ENCODE measurements at regions not wholly inside any gene's neighbourhood (a gene's known extent, or its start where the extent isn't known, plus 50 kb on each side); places are given as distances from the start of the nearest gene placed in this dataset.
"Not testable (repeated sequence)": the region's sequence is repeated elsewhere in the genome, so short reads cannot be mapped to it uniquely, and the experiment has no call there.

DNA sequence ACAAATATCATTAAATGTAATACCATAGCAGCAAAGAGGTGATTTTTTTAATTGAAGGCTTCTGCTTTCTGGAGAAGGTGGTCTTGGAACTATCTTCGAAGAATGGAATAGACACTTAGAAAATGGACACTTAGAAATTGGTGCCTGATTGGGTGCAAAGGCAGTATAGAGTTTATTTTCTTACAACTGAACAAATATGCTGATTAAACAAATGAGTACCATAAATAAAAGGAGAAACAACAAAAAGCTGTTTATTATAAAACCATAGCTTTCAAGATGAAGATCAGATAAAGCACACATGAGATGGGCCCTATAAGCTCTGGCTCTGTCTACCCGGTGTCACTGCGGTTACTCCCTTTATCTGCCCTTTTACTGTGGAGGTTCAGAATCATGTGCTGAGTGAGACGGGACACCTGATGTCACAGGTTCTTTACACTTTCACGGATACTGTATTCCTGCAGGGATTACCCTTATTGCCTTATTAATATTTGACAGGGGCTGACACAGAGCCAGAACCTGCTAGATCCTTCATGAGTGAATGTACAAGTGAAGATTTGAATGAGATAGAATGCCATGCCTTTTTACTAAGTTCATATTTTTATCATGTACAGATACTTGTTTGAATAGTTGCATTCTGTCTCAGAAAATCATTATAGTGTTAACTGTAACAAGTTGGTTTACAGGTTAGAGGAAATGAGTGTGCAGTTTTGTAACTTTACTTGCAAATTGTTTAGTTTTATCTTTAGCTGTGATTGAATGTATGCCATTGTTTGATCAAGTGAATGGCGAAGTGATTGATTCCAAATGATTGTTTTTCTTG is 477.5 kb upstream of the RGS6 start:
- no peak for DNase-seq (ENCODE audit: low read depth)
- H3K4me3 ChIP-seq (ENCODE audit: low read depth, low read length), result no peak overlapping the region
- TF ChIP-seq POLR2A (IDR thresholded peaks at IDR 0.05; ENCODE audit: extremely low read depth, insufficient read length) (no peak), CTCF (IDR thresholded peaks at IDR 0.05; ENCODE audit: low read depth, low read length) (no peak), MYC (IDR thresholded peaks at IDR 0.05; ENCODE audit: low read depth, low read length) (no peak)
- TF ChIP-seq, protein P1, sequence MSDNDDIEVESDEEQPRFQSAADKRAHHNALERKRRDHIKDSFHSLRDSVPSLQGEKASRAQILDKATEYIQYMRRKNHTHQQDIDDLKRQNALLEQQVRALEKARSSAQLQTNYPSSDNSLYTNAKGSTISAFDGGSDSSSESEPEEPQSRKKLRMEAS (IDR thresholded peaks at IDR 0.05; ENCODE audit: low read depth, low read length), result no peak

- no peak for DNase-seq (ENCODE audit: low read depth)
- H3K4me3 ChIP-seq (ENCODE audit: low read depth, low read length), result no peak overlapping the region
- TF ChIP-seq MYC (IDR thresholded peaks at IDR 0.05; ENCODE audit: low read depth, low read length) (no peak), CTCF (IDR thresholded peaks at IDR 0.05; ENCODE audit: low read depth, low read length) (no peak), POLR2A (IDR thresholded peaks at IDR 0.05; ENCODE audit: extremely low read depth, insufficient read length) (no peak)
- TF ChIP-seq, protein P1 (IDR thresholded peaks at IDR 0.05; ENCODE audit: low read depth, low read length), result no peak
Measured at GRCh38 chr14:71460091-71460490, 472.1 kb upstream of the RGS6 start.

DNA sequence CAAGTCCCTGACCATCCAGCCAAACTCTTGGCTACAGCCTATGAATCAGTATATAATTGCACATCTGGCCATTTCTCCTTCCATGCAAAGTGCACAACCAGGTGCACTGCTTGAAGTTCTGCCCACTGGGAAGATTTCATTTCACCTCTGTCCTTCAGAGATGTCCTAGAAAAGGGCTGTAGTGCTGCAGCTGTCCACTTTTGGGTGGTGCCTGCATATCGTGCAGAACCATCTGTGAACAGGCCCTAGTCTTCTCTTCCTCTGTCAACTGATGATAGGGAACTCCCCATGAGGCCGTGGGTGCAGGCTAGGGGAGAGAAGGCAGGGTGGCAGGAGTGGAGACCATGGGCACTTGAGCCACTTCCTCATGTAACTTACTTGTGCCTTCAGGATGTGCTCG is 470.6 kb upstream of the RGS6 start:
- DNase-seq (ENCODE audit: low read depth); H3K4me3 ChIP-seq (ENCODE audit: low read depth, low read length): not testable (repeated sequence)

DNA sequence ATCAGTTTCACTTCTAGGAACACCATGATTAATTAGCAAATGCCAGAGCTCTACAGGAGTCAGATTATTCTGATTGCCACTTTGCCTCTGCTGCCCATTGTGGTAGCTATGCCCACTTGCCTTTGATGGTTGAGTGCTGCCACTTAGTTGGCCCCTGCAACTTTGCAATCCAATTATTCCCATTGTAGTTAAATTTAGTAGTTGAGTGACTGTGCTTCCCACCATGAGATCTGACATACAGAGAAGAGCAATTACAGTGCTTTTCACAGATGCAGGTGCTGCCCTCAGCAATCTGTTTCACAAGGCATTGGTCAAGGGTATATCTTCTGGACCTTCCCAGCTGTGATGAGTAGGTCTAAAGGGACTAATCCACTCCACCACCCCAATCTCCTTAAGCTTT is 468.4 kb upstream of the RGS6 start:
- TF ChIP-seq MYC (IDR thresholded peaks at IDR 0.05; ENCODE audit: low read depth, low read length), result no peak
- TF ChIP-seq CTCF (IDR thresholded peaks at IDR 0.05; ENCODE audit: low read depth, low read length), result no peak
- TF ChIP-seq, protein P1 (IDR thresholded peaks at IDR 0.05; ENCODE audit: low read depth, low read length), result no peak
- TF ChIP-seq POLR2A (IDR thresholded peaks at IDR 0.05; ENCODE audit: extremely low read depth, insufficient read length), result no peak
- no peak for DNase-seq (ENCODE audit: low read depth)
- no peak overlapping the region for H3K4me3 ChIP-seq (ENCODE audit: low read depth, low read length)

DNA sequence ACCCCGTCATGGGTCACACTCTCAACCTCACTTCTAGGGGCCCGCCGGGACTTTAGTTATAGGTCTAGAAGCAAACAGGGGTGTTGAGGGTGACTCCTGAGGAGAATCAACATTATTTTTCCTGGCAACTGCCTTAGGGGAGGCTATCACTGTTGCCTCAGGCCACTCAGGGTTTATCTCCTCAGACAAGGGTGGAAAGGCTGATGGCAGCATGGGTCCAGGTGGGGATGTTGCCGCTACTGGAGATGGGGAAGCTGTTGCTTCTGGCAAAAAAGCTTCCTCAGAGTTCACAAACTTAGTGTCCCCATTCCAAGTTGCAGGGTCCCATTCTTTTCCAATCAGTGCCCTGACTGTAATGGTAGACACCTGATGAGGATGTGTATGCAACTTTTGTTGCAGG is 467.4 kb upstream of the RGS6 start:
- TF ChIP-seq MYC (IDR thresholded peaks at IDR 0.05; ENCODE audit: low read depth, low read length), result no peak
- TF ChIP-seq POLR2A (IDR thresholded peaks at IDR 0.05; ENCODE audit: extremely low read depth, insufficient read length), result no peak
- TF ChIP-seq CTCF (IDR thresholded peaks at IDR 0.05; ENCODE audit: low read depth, low read length), result no peak
- TF ChIP-seq, protein P1 (IDR thresholded peaks at IDR 0.05; ENCODE audit: low read depth, low read length), result no peak

DNA sequence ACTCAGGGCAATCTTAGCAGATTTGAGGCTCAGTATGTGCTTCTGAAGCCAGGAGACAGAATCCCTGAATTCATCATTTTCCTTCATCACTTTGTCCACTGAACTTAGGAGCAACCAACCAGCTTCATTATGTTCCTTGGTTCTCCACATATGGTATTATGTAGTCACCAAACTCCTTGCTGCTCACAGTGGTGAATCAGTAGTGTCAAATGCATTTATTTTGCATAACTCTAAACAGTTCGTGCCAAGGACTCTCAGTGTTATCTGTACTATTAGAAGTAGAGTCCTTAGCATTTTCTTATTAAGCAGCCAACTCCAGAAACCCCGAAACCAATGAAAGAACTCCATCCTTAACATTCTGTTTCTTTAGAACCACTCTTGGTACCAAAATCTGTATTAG is 466.9 kb upstream of the RGS6 start:
- no peak overlapping the region for H3K4me3 ChIP-seq (ENCODE audit: low read depth, low read length)
- TF ChIP-seq, protein P1 (IDR thresholded peaks at IDR 0.05; ENCODE audit: low read depth, low read length), result no peak
- TF ChIP-seq MYC (IDR thresholded peaks at IDR 0.05; ENCODE audit: low read depth, low read length) (no peak), POLR2A (IDR thresholded peaks at IDR 0.05; ENCODE audit: extremely low read depth, insufficient read length) (no peak), CTCF (IDR thresholded peaks at IDR 0.05; ENCODE audit: low read depth, low read length) (no peak)
- DNase-seq (ENCODE audit: low read depth), result no peak

More for the DNA sequence above, 467.4 kb upstream of the RGS6 start:
- no peak overlapping the region for H3K4me3 ChIP-seq (ENCODE audit: low read depth, low read length)
- DNase-seq (ENCODE audit: low read depth), result no peak

All from NB4 (cell line).